HS-27A (cell line): ENCODE measurements at regions not wholly inside any gene's neighbourhood (a gene's known extent, or its start where the extent isn't known, plus 50 kb on each side); places are given as distances from the start of the nearest gene placed in this dataset.
"Not testable (repeated sequence)": the region's sequence is repeated elsewhere in the genome, so short reads cannot be mapped to it uniquely, and the experiment has no call there.

ENCODE experiments used
- DNase-seq: peaks from one replicate; pipeline ENCODE4 v3.0.0-alpha.2; 2012; ENCODE audit warnings: low read depth, missing footprints

DNA sequence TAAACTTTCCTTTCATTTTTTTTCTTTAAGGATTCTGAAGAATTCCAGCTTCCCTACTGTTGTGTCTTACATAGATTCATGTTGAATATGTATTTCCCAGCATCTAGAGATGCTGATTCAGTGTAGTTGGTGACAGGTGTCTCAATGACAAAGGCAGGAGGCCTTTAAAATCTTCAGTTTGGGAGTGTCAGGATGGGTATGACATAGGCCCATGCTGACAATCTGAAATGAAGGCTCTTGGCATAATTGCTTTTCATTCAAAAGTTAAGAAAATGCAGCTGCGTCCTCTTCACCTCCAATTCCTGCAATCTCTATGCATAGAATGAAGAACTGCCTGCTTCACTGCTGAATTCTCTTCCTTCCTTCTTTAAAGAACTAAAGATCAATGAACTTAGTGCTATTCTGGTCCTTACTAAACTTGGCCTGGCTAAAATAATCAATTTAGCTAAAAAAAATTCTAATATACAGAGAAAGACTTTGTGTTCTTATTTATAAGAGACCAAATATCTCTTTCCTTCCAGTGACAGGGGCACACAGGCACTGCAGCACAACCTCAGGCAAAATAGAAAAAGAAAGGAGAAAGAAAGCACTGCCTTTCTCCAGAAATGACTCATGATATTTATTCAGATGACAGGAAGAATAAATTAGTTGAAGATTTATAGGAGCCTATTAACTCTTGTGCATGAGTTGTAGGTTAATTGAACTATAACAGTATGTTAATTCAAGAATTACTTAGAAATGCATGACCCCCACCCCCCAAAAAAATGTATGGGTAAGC is 152.6 kb upstream of the GBE1 start:
- DNase-seq: no peak

DNA sequence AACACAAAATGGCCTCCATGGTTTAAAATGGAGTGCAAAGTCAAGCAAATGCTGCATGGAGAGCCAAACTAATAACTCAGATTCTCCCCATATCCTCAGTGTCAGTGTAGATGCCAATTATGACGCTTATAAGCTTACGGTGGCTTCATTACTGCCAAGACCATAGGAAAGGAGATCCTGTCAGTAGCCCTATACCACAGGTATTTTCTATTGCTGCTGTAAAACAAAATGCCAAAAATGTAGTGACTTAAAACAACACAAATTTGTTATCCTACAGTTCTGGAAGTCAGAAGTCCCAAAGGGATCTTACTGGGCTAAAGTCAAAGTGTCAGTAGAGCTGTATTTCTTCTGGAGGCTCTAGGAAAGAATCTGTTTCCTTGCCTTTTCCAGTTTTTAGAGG is 149.8 kb upstream of the GBE1 start:
- DNase-seq: no peak

DNA sequence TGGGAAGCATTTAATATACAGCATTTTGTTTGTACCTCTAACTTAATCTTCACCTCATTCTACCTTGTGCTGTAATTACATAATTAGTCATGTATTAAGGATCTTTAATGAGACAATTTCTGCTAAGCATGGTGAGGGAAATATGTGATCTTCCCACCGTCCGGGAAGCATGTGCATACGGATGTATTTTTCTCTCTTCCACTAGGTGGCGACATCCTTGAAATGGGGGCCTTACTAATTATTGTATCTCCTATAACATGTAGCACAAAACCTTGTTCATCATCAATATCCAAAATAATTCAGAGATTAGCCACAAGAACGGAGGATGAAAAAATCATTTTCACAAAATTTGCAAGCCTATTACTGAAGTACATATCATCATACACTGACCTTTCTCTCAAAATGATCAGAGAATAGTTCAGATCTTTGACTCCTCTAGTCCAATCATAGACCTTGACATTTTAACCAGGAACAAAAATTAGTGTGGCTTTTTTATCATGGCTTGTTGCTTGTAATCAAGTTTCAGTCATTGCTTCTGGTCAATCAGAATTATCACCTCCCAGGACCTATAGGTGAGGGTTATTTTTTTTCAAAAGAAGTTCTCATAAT is 148.9 kb upstream of the GBE1 start:
- no peak for DNase-seq

DNA sequence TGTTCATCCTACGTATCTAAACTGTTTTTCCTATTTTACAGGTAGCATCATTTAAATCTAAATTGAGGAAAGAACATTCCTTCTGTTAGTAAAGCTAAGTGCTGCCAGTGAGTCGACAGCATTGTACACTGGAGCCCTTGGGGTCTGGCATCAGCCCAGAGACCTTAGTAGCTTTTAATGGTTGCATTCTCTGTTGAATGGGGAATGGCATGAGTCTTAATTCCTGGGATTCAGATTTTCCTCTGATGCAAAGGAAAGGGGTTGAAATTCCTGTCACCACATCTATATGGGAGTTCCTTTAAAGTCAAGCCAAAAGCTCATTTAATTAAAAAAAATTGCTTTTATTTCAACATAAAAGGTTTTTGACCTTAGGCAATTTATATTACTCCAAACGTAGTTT is 148.4 kb upstream of the GBE1 start:
- DNase-seq: no peak

DNA sequence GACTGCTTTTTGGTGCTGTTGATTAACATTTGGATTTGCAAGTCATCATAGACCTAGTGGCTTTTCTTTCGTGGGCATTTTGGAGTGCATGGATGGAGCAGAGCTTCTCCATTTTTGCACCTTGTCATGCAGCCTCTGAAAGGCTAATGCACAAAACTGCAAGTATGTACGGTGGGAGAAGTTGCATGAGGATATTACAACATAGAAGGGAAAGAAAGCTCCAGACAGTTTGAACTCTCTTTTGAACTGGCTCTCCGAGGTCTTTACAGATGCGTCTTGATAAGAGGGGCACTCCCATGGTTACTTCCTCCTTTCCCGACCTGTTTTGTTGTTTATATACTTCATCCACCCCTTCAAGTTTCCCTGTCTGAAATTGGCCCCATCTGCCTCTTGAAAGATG is 147.1 kb upstream of the GBE1 start:
- DNase-seq: no peak

DNA sequence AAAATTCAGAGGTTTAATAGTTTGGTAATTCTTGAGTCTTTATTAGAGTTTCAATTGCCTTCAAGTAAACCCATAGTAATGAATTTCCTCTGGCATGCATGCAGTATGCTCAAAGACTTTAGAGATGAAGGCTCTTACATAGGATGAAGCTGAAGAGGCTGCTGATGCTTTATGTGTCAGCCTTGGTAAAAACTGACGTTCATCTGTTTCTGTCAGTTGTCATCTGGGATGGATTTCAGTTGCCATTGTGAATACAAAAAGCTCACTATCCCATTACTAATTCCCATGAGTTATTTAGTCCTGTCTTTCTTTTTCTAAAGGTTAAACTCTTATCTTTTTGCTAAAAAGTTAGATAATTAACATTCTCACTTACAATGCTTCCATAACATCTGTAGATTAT is 136.9 kb upstream of the GBE1 start:
- no peak for DNase-seq

DNA sequence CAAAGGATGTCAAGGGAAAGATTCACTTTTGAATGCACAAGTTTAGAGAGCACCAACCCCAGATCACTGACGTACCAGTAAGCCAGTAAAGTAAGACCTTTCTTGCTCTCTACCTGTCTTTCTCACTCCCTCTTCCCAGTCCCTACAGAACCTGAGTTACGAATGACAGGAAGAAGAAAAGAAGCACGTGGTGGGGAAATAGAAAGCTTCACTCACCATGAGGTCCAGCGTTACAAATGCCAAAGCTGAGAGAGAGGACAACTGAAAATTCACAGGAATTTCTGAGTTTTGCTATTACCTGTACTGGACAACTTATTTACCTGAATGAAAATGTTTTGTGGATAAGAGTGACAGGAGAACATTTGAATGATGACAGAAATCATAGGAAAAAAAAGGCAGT is 133.2 kb upstream of the GBE1 start:
- DNase-seq: no peak

DNA sequence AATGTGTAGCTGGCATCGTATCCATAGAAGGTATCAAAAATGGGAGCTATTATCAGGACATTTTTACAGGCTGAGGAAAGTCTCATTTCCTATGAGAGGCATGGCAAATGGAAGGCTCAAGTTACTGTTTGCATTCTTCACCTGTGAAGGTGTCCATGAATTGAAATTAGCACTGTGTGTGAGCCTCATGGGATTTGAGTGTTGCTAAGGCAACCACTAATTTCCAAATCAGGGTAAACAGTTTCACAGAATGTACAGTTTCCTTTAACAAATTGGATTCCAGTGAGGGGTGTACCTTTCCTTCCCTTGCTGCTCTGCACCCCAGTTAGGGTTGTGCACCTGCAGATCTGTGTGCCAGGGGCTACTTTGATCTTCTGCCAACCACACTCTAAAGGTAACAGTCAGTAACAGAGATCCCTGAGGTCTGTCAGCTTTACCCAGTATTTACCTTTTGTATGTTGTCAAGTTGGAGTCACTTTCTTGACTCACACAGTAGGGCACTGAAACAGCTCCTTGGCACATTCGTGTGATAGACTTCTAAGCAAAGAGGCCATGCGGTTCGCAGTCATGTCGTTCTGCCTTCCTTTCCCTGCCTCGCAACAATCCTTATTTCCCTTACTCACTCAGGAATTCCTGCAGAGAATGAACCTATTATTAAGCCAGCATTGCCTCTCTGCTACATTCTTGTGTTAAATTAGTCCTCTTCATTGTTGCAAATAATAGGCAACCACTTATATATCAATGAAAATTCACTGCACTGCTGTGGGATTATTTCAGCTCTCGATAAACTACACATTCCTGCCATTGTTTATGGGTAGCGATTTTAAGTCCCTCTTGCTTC is 129.8 kb upstream of the GBE1 start:
- no peak for DNase-seq

DNA sequence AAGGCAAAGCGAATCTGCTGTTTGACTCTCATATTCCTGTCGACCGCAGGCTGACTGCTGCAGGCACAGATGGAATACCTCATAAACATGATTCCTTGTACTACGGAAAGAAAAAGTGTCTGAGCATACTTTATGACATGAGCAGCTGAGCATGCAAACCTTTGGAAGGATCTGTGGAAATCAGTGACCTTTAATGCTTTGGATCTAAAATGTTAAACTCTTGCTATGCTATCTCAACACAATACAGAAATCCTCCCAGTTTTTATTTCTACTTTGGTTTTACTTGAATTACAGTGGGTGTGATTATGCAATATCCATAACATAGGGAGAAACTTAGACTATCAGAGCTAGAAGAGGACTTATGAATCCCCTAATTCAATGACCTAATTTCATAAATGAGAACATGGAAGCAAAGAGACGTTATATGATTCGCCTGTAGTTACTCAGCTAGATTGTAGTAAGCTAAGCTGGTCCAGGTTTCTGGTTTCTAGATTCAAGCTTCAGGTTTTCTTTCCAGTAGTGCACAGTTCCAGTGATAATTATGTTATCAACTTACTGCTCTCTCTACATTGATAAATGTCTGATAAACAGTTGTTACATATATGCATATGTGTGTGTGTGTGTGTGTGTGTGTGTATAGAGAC is 127.6 kb upstream of the GBE1 start:
- DNase-seq: no peak

DNA sequence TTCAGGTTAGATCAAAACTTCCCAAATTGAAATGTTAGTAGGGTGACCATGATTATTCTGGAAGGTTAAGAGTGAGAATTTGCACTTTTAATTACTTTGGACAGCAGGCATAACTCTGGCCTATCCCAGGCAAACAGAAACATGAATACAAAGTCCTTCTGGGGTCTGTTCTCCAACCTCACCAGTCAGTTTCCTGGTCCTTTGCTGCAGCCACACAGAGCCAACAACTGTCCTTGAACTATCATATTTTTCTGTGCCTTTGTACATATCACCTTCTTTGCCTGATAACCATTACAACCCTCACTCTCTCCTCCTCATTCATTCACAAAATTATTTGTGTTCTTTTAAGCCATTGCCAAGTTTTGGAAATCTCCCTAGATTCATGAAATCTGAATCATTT is 126.0 kb upstream of the GBE1 start:
- DNase-seq: no peak

DNA sequence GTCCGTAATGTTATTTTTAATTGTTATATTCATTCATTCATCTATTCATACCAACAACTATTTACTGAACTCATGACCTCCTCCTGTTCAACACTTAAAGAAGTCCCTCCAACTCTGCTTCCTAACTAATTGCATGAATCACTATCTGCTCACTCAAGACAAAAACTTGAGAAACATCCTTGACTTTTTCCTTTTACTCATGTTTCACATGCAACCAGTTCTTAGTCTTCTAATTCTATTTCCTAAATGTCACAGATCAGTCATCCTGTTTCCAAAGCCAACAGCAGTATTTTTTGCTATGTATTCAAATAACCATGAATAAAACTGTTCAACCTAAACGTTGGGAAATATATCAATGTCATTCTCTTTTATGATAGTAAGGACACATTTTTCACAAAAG is 124.6 kb upstream of the GBE1 start:
- DNase-seq: no peak

DNA sequence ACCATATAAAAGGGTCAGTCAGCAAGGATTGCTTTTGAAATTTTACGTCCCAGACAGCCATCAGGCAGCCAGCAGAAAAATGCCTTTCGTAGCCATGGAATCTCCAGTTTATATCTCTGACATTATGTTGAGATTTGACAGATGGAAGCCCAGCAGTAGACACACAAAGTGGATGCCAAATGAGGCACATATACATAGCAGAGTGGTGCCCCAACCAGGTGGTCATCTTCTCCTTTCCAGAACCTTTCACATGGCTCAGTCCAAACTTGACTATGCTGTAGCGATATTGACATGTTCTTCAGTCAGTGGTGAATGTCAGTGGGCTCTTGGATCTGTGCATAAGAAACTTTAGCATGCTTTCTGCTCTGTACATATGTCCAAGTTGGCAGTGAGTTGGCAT is 123.3 kb upstream of the GBE1 start:
- DNase-seq: no peak

DNA sequence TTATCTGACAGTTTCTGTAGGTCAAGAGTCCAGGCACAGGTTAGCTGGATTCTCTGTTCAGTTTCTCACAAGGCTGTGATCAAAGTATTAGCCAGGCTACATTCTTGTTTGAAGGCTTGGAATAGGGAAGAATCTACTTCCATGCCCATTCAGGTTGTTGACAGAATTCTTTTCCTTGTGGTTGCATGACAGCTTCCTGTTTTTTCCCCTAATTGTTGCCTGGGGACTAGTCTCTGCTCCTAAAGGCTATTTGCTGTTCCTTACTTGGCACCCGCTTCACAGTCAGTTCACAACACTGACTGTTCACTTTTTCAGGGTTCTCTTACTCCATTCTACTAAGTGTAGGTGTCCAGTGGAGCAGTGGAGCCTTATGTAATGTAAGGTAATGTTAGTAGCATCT is 115.4 kb upstream of the GBE1 start:
- DNase-seq: no peak

DNA sequence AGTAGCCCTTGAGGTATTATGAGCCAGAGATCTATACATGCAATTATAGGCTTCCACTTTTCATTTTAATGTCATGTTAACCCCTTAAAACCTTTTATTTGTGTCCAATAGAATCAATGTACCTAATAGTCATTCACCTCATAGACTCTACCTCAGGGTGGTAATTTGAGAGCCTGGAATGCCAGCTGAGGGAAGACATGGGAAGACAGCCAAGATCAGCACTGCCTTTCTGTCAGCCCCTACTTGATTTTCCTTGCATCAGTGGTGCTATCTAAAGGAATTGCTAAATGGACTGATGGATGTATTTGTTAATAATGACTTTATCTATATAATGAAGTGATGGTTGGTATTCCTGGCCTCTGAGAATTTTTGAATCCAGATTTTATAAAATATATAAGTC is 113.3 kb upstream of the GBE1 start:
- no peak for DNase-seq

DNA sequence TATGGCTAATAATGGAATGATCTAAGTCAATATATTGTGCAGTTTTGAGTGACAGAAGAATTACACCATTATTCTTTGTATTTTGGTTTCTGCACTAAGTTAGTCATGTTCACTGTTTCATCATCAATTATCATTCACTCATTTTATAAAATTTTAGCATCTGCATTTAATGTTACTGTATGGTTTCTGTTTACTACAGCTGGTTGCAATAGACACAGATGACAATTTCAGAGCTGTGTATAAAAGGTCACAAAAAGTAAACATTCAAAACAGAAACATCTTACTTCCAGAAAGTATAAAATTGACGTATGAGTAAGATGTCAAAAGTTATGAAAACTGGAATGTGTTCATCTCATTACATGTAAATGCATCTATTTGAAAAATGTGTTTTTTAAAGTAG is 111.1 kb upstream of the GBE1 start:
- no peak for DNase-seq

DNA sequence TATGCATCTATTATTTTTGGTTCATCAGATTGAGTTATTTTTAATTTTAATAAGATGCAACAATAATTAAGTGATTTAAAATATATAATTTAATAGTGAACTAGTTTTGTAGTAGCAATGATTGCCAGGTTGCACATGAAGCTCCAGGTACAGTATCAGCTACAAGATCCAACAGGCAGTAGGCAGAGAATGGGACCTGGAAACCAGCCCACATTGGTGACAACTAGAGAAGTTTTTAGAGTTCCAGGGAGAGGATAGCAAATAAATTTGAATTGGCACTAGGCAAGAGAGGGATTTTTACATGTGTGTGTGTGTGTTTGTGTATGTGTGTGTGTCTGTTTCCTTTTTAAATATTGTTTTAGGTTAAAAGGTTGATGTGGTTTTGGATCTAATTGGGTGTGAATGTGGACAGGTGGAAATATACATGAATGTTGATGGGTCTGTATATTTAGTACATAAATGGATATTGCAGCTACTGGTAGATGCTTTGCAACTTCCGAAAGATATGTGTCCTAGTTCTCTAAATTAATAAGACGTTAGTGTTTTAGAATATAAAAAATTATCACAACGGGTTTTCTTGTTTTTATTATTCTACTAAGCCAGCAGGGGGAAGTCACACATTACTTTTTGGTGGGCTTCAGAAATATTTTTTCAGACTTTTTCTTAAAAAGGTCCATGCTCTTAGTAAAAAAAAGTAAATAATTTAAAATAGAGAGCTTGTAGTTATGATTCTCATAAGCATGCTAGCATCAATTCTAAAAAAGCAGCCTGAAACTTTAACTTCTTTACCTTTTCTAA is 110.1 kb upstream of the GBE1 start:
- DNase-seq: no peak

DNA sequence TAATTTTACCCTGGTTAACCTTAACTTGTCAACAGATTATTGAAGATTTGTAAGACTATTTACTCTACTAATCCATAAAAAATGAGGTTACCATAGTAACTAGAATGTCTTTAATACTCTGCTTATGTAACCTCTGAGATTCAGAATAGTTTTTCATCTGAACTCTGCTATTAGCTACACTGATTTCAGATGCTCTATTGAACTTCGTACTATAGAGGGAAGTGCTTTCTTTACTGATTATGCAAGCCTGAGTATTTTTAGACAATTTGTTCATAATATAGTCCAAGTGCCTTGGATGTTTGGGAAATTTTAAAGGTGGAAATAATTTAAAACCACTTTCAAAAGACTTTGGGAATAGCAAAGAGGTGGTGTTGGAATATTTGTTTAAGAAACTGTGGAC is 107.9 kb upstream of the GBE1 start:
- DNase-seq: no peak

DNA sequence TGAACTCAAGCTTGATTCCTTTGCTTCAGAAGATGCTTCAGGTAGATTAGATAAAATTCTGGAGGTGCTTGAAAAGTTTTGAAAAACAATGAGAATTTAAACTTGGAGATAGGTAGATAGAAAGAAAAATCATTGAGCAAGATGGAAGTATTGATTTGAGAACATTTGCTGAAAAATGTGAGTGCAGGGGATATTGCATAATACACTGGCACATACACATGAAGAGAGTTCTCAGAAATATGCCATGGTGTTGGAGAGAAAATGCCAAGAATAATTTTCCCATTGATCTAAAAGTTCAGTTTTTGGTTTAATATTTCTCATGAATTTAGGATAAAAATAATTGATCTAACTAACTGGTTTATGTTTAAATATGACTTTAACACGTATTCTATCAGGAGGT is 107.2 kb upstream of the GBE1 start:
- no peak for DNase-seq

DNA sequence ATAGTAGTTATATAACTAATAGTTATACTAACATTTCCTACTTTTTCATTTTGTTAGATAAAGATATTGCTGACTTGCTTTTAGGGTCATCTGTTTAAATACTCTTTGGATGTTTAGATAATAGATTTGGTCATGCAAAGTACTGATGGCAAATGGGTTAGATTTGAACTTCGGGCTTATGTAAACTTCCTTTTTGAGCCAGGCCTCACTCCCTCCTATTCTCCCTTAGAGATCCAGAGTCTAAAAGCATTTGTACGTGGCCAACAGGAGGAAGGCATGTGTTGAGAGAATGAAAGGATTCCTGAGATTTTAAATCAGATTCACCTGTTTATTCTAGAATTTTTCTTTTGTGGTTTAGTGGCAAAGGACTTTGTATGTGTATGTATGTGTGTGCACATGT is 106.4 kb upstream of the GBE1 start:
- DNase-seq: no peak

DNA sequence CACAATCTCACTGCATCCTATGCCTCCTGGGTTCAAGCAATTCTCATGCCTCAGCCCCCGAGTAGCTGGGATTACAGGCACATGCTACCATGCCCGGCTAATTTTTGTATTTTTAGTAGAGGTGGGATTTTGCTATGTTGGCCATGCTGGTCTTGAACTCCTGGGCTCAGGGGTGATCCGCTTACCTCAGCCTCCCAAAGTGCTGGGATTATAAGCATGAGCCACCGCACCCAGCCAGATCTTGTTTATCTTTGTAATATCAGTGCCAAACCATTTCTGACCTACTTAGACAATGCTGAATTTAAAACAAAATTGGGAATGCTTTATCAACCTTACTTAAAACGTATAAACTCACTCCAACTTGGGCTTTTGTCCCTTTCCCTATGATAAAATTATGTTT is 103.7 kb upstream of the GBE1 start:
- not testable (repeated sequence) for DNase-seq

DNA sequence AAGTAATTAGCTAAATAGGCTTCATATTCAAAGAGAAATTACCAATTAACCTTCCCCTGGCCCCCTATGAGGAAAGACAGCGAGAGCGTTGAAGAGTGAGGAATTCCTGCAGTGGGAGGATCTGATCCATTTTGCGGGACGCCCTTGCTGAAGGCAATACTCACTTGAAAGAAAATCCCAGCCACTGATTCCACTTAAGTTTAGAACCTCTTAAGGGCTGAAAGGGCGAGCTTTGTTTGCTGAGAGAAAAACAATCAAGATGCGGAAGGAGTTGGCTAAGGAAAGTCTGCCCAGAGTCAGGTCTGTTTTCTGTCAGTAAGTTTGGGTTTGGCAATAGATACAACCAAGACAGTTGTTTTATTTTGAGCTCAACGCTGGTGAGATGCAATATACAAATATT is 102.8 kb upstream of the GBE1 start:
- DNase-seq: no peak

DNA sequence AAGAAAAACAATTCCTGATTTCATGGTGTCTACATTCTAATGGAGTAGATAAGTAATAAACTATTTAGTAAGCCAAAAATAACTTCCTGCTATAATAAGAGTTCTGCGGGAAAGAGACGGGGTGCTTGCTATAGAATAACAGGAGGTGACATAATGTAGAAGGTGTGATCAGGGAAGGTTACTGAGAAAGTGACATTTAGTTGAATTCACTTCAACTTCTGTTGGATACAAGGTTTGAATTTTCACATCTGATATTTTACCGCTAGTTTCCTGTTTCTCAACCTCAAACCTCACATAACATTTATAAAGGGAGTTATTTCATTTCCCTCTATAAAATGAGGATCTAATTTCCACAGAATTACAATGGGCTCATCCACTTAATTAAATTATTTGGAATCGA is 102.3 kb upstream of the GBE1 start:
- DNase-seq: no peak
